A673 (cell line): ENCODE measurements at regions not wholly inside any gene's neighbourhood (a gene's known extent, or its start where the extent isn't known, plus 50 kb on each side); places are given as distances from the start of the nearest gene placed in this dataset.

Source experiments
- EZH2 ChIP-seq: fragments of 200-600 bp; sonication (generic); IDR thresholded peaks from 2 replicates; pipeline ENCODE4 v1.6.1; 2017; ENCODE audit warnings: borderline replicate concordance, low read depth, mild to moderate bottlenecking, mixed read lengths, antibody characterized with exemption, low read length; ENCODE audit not compliant: poor library complexity, severe bottlenecking
- TF ChIP-seq, protein P1 (sequence below): fragments of 300-800, 200-600 bp; sonication (generic); conservative IDR thresholded peaks from 2 replicates; pipeline ENCODE4 v1.5.1; 2017; ENCODE audit warnings: low read depth, mild to moderate bottlenecking, antibody characterized with exemption, low read length, moderate library complexity, mixed read lengths

- TF ChIP-seq, protein P1, sequence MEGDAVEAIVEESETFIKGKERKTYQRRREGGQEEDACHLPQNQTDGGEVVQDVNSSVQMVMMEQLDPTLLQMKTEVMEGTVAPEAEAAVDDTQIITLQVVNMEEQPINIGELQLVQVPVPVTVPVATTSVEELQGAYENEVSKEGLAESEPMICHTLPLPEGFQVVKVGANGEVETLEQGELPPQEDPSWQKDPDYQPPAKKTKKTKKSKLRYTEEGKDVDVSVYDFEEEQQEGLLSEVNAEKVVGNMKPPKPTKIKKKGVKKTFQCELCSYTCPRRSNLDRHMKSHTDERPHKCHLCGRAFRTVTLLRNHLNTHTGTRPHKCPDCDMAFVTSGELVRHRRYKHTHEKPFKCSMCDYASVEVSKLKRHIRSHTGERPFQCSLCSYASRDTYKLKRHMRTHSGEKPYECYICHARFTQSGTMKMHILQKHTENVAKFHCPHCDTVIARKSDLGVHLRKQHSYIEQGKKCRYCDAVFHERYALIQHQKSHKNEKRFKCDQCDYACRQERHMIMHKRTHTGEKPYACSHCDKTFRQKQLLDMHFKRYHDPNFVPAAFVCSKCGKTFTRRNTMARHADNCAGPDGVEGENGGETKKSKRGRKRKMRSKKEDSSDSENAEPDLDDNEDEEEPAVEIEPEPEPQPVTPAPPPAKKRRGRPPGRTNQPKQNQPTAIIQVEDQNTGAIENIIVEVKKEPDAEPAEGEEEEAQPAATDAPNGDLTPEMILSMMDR, result no peak
- no peak for TF ChIP-seq EZH2
These were observed 77.8 kb upstream of the TAMM41 start for GRCh38 chr3:11924518-11924917.
